GM12874 (cell line): ENCODE measurements at regions not wholly inside any gene's neighbourhood (a gene's known extent, or its start where the extent isn't known, plus 50 kb on each side); places are given as distances from the start of the nearest gene placed in this dataset.

Experiments used
- TF ChIP-seq, protein P1 (sequence below): IDR thresholded peaks from 2 replicates; pipeline ENCODE4 v1.5.1; 2011; ENCODE audit warnings: low read depth, mild to moderate bottlenecking, control low read depth, low read length, moderate library complexity; ENCODE audit not compliant: insufficient read depth

DNA sequence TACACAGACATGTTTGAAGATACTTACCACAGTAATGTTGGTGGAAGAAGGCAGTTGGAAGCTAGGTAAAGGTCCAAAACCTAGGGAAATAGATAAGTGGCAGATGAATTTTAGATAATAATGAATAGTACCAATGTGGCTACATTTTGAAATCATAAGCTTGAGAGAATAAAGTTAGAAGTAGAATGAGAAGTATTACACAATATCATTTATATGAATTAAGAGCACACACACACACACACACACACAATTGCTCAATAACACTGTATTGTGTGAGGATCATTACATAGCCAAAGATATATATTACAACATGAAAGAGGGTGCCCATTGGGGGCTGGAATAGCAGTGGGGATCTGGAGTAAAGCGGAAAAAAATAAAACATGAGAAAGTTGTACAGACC, 149.0 kb upstream of the EYA4 start:
- TF ChIP-seq, protein P1, sequence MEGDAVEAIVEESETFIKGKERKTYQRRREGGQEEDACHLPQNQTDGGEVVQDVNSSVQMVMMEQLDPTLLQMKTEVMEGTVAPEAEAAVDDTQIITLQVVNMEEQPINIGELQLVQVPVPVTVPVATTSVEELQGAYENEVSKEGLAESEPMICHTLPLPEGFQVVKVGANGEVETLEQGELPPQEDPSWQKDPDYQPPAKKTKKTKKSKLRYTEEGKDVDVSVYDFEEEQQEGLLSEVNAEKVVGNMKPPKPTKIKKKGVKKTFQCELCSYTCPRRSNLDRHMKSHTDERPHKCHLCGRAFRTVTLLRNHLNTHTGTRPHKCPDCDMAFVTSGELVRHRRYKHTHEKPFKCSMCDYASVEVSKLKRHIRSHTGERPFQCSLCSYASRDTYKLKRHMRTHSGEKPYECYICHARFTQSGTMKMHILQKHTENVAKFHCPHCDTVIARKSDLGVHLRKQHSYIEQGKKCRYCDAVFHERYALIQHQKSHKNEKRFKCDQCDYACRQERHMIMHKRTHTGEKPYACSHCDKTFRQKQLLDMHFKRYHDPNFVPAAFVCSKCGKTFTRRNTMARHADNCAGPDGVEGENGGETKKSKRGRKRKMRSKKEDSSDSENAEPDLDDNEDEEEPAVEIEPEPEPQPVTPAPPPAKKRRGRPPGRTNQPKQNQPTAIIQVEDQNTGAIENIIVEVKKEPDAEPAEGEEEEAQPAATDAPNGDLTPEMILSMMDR = no peak

DNA sequence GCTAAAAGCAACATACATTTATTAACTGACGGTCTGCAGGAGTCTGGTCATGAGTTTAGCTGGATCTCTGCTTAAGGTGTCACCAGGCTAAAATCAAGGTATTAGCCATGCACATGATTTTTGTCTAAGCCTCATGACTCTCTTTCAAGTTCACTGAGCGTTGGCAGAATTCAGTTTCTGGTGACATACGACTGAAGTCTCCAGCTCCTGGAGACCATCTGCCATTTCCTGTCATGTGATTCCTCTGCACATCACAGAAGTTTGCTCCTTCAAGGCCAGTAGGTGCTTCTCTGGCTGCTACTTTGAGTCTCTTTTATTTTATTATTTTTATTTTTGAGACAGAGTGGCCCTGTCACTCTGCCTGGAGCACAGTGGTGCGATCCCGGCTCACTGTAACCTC, 148.4 kb upstream of the EYA4 start:
- TF ChIP-seq, protein P1 = no peak

DNA sequence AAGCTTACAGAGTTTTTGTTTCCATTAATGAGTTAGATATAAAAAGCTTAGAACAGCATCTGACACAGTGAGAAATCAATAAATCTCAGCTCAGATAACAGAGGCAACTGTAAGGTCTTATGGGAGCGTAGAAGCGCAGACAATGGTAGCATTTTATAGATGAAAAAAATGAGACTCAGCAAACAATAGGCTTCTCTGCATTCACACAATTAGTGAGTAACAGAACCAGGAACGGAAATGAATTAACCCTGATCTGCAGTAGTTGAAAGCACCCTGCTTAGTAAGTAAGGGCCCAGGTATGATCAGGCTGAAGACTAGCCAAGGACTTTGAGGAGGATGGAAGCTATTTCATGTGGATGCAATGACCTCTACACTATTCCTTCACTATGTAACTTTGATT, 147.2 kb upstream of the EYA4 start:
- TF ChIP-seq, protein P1 = no peak

DNA sequence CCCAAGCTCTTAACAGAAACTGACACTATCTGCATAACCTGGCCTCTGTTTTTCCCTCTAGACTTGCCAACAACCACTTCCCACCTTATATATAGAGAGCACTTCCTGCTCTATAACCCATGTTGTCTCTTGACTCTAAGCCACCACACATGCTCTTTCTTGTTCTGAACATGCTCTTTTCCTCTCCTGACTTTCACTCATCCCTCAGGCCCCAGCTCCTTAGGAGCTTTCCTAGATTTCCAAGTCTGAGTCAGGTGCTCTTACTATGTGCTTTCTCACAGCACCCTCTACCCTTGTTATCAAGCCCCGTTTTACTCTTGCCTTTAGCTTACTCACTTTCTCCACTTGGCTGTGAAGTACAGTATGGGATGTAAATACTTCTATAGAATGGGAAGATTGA, 143.9 kb upstream of the EYA4 start:
- TF ChIP-seq, protein P1 = no peak

DNA sequence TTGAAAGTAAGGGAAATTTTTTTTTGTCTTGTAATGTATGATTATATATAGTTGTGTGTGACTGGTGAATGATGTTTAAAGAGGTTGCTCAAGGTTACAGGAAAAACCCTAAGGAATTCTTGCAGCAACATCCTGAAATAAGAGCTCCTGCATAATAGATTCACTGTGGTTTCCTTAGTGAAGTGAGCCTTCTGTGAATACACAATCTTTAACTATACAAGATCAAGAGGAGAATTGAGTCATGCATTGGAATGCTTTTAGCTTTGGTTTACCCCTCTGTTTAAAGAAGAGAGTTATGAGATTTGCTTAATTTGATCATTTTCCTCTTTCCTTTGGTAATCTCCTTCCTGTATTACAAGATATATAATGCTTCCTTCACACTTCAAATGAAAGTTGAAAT, 141.6 kb upstream of the EYA4 start:
- TF ChIP-seq, protein P1 = no peak

DNA sequence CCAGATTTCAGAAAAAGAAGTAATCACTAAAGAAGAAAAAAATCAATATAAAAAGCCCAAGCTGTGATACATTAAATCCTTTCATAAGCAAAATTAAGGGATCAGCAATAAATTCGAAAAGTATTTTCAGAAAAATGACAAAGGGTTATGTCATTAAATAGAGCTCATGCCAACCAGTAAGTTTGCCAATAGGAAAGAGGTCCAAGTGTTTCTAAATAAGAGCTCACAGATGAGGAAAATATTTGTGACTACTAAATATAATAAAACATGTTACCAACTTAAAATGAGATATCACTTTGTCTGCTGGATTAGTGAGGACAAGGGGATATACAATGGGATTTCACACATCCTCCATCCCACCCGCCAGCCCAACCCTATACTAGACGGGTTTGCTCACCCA, 140.3 kb upstream of the EYA4 start:
- TF ChIP-seq, protein P1 = no peak

DNA sequence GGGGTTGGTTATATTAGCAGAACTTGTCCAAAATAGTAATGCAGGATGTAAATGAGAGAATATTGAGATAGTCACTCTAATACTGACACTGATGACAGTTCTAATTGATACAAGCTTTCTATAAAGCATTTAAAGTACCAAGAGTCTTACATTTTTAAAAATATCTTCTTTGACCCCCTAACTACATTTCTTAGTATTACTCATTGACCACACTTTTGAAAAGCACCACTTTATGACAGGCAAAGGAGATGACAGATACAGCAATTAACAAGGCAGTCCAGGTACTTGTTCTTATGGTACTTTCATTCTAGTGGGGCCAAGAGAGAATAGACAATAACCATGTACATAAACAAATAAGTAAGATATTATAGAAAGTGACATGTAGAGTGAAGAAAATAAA, 139.4 kb upstream of the EYA4 start:
- TF ChIP-seq, protein P1 = no peak

DNA sequence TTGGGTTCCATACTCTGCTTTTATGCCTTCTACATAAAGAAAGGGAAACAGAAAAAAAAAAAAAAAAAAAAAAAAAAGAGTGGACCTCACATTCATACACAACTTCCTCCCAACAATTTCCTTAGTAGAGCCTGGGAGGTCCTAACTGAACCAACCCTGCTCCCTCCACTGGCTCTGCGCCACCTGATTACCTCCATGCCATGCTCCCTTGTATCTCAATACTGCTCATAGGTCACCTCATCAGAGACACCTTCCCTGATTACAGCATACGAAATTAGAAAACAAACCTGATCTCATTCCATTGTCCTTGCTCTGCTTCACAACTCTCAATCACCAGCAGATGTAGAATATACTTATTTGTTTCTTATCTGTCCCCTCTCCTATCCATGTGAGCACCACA, 134.2 kb upstream of the EYA4 start:
- TF ChIP-seq, protein P1 = no peak
